SK-N-SH treated with all-trans-retinoic acid at 6 μM for 48 hours (cell line): ENCODE measurements at regions not wholly inside any gene's neighbourhood (a gene's known extent, or its start where the extent isn't known, plus 50 kb on each side); places are given as distances from the start of the nearest gene placed in this dataset.

Experiments
- ATAC-seq: fragments of 200-7000 bp; cut with Tn5 transposase; 3 replicates; pipeline ENCODE4 v1.9.1; 2020; ENCODE audit warnings: mild to moderate bottlenecking, moderate library complexity
- ARNTL ChIP-seq: fragments of 450-650 bp; formaldehyde crosslinking; IDR thresholded peaks from 2 replicates; pipeline ENCODE4 v1.5.0; 2020; ENCODE audit warnings: low read depth, mild to moderate bottlenecking, moderate library complexity, borderline replicate concordance
- BACH2 ChIP-seq: fragments of 250-450 bp; sonication (Bioruptor Pico); IDR thresholded peaks from 2 replicates; pipeline ENCODE4 v1.9.0; 2021; ENCODE audit warnings: mild to moderate bottlenecking, borderline replicate concordance
- ESRRG ChIP-seq: fragments of 250-450 bp; sonication (Bioruptor Pico); IDR thresholded peaks from 2 replicates; pipeline ENCODE4 v1.6.1; 2021; ENCODE audit warnings: mild to moderate bottlenecking
- GLIS3 ChIP-seq: fragments of 250-450 bp; sonication (Bioruptor Pico); IDR thresholded peaks from 2 replicates; pipeline ENCODE4 v1.5.0; 2020; ENCODE audit warnings: mild to moderate bottlenecking, moderate library complexity
- ISL1 ChIP-seq: fragments of 250-450 bp; sonication (Bioruptor Pico); IDR thresholded peaks from 2 replicates; pipeline ENCODE4 v2.1.2; 2022; ENCODE audit warnings: mild to moderate bottlenecking, moderate library complexity
- OSR1 ChIP-seq: fragments of 250-450 bp; sonication (Bioruptor Pico); IDR thresholded peaks from 2 replicates; pipeline ENCODE4 v1.8.0; 2022; ENCODE audit warnings: moderate library complexity, mild to moderate bottlenecking, inconsistent platforms
- PPARA ChIP-seq: fragments of 250-450 bp; sonication (Bioruptor Pico); IDR thresholded peaks from 2 replicates; pipeline ENCODE4 v1.5.0; 2020; ENCODE audit warnings: mild to moderate bottlenecking, borderline replicate concordance
- RARB ChIP-seq: fragments of 250-450 bp; sonication (Bioruptor Pico); IDR thresholded peaks from 2 replicates; pipeline ENCODE4 v1.8.0; 2021; ENCODE audit warnings: mild to moderate bottlenecking, moderate library complexity
- TOX ChIP-seq: fragments of 250-450 bp; sonication (Bioruptor Pico); IDR thresholded peaks from 2 replicates; pipeline ENCODE4 v1.8.0; 2021; ENCODE audit warnings: mild to moderate bottlenecking, moderate library complexity, borderline replicate concordance
- ZC3H10 ChIP-seq: fragments of 250-450 bp; sonication (Bioruptor Pico); IDR thresholded peaks from 2 replicates; pipeline ENCODE4 v1.5.1; 2021; ENCODE audit warnings: mild to moderate bottlenecking, moderate library complexity
- ZFP3 ChIP-seq: fragments of 250-450 bp; sonication (Bioruptor Pico); IDR thresholded peaks from 2 replicates; pipeline ENCODE4 v1.5.0; 2020; ENCODE audit warnings: mild to moderate bottlenecking, moderate library complexity
- ZFP30 ChIP-seq: fragments of 450-650 bp; formaldehyde crosslinking; IDR thresholded peaks from 2 replicates; pipeline ENCODE4 v1.5.0; 2022; ENCODE audit warnings: mild to moderate bottlenecking, moderate library complexity
- ZNF565 ChIP-seq: fragments of 450-650 bp; formaldehyde crosslinking; conservative IDR thresholded peaks from 2 replicates; pipeline ENCODE4 v1.5.0; 2020; ENCODE audit warnings: low read depth, mild to moderate bottlenecking, moderate library complexity
- ZNF70 ChIP-seq: fragments of 450-650 bp; formaldehyde crosslinking; IDR thresholded peaks from 2 replicates; pipeline ENCODE4 v1.5.0; 2020; ENCODE audit warnings: mild to moderate bottlenecking, moderate library complexity
- ZNF8 ChIP-seq: fragments of 450-650 bp; formaldehyde crosslinking; IDR thresholded peaks from 2 replicates; pipeline ENCODE4 v1.5.0; 2020; ENCODE audit warnings: mild to moderate bottlenecking, moderate library complexity
- TF ChIP-seq, protein P1 (sequence below): fragments of 250-450 bp; sonication (Bioruptor Pico); IDR thresholded peaks from 2 replicates; pipeline ENCODE4 v1.8.0; 2021; ENCODE audit warnings: low read depth, mild to moderate bottlenecking, moderate library complexity, borderline replicate concordance
- TF ChIP-seq, protein P2 (sequence below): fragments of 250-450 bp; sonication (Bioruptor Pico); IDR thresholded peaks from 2 replicates; pipeline ENCODE4 v1.5.0; 2020; ENCODE audit warnings: mild to moderate bottlenecking, moderate library complexity
- TF ChIP-seq, protein P3 (sequence below): fragments of 250-450 bp; sonication (Bioruptor Pico); IDR thresholded peaks from 2 replicates; pipeline ENCODE4 v1.8.0; 2020; ENCODE audit warnings: mild to moderate bottlenecking, moderate library complexity, borderline replicate concordance
- TF ChIP-seq, protein P4 (sequence below): fragments of 250-450 bp; sonication (Bioruptor Pico); IDR thresholded peaks from 2 replicates; pipeline ENCODE4 v1.5.1; 2020; ENCODE audit warnings: low read depth, mild to moderate bottlenecking, moderate library complexity

DNA sequence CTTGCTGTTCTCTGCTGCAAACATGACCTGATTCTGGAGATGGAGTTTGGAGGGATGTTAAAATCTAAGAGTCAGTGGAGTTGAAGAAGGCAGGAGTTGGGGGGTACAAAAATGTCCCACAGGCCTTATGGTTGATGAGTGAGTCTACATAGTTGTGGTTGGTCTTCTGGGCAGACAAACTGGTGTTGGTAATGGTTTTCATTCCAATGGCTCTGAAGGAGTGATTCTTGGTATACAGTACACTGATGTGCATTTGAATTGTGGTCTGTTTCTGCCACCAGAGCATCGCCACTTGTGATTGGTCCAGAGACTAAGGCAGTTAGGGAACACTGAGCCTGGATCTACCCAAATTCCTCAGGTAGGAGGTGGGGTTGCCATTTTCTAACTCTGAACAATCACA is 514.1 kb upstream of the CFAP20DC start:
- TF ChIP-seq ZFP30 (CRISPR knock-in tag) (no peak), TOX (CRISPR knock-in tag) (no peak), RARB (no peak), ZNF8 (no peak), ARNTL (no peak), GLIS3 (CRISPR knock-in tag) (no peak)
- TF ChIP-seq, protein P1, sequence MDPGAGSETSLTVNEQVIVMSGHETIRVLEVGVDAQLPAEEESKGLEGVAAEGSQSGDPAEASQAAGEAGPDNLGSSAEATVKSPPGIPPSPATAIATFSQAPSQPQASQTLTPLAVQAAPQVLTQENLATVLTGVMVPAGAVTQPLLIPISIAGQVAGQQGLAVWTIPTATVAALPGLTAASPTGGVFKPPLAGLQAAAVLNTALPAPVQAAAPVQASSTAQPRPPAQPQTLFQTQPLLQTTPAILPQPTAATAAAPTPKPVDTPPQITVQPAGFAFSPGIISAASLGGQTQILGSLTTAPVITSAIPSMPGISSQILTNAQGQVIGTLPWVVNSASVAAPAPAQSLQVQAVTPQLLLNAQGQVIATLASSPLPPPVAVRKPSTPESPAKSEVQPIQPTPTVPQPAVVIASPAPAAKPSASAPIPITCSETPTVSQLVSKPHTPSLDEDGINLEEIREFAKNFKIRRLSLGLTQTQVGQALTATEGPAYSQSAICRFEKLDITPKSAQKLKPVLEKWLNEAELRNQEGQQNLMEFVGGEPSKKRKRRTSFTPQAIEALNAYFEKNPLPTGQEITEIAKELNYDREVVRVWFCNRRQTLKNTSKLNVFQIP (CRISPR knock-in tag), result no peak
- TF ChIP-seq, protein P2, sequence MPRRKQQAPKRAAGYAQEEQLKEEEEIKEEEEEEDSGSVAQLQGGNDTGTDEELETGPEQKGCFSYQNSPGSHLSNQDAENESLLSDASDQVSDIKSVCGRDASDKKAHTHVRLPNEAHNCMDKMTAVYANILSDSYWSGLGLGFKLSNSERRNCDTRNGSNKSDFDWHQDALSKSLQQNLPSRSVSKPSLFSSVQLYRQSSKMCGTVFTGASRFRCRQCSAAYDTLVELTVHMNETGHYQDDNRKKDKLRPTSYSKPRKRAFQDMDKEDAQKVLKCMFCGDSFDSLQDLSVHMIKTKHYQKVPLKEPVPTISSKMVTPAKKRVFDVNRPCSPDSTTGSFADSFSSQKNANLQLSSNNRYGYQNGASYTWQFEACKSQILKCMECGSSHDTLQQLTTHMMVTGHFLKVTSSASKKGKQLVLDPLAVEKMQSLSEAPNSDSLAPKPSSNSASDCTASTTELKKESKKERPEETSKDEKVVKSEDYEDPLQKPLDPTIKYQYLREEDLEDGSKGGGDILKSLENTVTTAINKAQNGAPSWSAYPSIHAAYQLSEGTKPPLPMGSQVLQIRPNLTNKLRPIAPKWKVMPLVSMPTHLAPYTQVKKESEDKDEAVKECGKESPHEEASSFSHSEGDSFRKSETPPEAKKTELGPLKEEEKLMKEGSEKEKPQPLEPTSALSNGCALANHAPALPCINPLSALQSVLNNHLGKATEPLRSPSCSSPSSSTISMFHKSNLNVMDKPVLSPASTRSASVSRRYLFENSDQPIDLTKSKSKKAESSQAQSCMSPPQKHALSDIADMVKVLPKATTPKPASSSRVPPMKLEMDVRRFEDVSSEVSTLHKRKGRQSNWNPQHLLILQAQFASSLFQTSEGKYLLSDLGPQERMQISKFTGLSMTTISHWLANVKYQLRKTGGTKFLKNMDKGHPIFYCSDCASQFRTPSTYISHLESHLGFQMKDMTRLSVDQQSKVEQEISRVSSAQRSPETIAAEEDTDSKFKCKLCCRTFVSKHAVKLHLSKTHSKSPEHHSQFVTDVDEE, result no peak
- no peak for ATAC-seq

DNA sequence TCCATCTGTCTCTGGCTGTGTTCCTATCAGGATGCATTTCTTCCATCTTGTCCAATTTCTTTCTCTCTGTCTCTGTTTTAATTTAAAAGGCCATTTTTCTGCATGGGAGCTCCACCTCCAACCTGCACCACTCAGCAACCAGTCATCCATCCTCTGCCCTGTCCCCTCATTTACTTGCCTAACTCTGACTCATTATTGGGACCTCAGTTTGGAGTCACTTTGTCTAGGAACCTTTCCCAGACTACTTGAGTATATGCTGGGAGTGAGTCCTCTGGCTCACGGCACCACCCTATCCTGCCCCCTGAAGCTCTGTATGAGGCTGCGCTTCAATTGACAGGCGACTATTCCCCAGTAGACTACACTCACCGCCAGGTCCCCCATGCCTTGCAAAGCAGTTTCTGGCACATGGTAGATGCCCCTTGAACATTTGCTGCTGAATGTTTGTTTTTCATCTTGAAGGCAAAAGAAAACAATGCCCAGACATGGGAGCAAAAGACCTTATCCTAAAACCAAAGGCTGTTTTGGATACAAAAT is 513.3 kb upstream of the CFAP20DC start:
- ATAC-seq, result no peak
- no peak for TF ChIP-seq ZFP30 (CRISPR knock-in tag)
- TF ChIP-seq ZFP3 (CRISPR knock-in tag), result no peak
- no peak for TF ChIP-seq ZNF8
- TF ChIP-seq ZNF70 (CRISPR knock-in tag), result no peak
- no peak for TF ChIP-seq GLIS3 (CRISPR knock-in tag)
- no peak for TF ChIP-seq TOX (CRISPR knock-in tag)
- TF ChIP-seq OSR1 (CRISPR knock-in tag), result no peak
- TF ChIP-seq BACH2 (CRISPR knock-in tag), result no peak
- TF ChIP-seq ESRRG (CRISPR knock-in tag), result no peak
- no peak for TF ChIP-seq PPARA (CRISPR knock-in tag)
- TF ChIP-seq ISL1 (CRISPR knock-in tag), result no peak
- TF ChIP-seq, protein P1 (CRISPR knock-in tag), result no peak
- TF ChIP-seq ZC3H10, result no peak

DNA sequence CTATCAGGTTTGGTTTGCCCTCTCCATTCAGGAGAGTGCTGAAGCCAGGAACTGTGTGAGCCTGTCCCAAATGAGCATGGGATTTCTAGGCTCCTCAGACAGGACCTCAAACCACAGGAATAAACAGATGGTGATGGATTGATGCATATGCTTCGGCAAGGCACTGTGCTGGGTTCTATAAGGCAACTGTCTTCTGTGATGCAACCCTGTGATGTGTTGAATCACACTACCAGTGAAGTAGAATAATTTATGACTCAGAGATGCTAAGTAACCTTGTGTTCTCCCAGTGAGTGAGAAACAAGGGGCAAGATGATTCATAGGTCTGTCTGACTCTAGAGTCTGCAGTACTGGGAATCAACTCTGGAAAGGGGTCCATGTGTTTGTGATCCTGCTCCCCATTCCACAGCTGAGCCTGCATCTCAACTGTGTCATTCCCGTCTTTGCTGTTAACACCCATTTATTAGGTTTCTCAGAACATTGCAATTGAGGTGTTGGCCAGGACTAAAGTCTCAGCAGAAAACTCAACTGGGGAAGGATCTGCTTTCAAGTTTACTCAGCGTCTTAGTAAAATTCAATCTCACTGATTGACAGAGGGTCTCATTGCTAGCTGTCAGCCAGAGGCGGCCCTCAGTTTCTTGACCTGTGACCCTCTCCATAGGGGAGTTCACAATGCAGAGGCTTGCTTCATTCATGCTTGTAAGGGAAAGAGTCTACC is 510.1 kb upstream of the CFAP20DC start:
- ATAC-seq, result peak; percentile 93
- TF ChIP-seq, protein P1 (CRISPR knock-in tag), result no peak
- TF ChIP-seq ZFP3 (CRISPR knock-in tag) (no peak), ISL1 (CRISPR knock-in tag) (peak; percentile 57), ZNF565 (CRISPR knock-in tag) (no peak), BACH2 (CRISPR knock-in tag) (no peak), ZFP30 (CRISPR knock-in tag) (no peak), ESRRG (CRISPR knock-in tag) (no peak), GLIS3 (CRISPR knock-in tag) (no peak), ZC3H10 (0 out of 2 replicates have a peak, but pooled peaks have one; percentile 25), ZNF70 (CRISPR knock-in tag) (no peak)
- TF ChIP-seq, protein P3, sequence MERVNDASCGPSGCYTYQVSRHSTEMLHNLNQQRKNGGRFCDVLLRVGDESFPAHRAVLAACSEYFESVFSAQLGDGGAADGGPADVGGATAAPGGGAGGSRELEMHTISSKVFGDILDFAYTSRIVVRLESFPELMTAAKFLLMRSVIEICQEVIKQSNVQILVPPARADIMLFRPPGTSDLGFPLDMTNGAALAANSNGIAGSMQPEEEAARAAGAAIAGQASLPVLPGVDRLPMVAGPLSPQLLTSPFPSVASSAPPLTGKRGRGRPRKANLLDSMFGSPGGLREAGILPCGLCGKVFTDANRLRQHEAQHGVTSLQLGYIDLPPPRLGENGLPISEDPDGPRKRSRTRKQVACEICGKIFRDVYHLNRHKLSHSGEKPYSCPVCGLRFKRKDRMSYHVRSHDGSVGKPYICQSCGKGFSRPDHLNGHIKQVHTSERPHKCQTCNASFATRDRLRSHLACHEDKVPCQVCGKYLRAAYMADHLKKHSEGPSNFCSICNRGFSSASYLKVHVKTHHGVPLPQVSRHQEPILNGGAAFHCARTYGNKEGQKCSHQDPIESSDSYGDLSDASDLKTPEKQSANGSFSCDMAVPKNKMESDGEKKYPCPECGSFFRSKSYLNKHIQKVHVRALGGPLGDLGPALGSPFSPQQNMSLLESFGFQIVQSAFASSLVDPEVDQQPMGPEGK (CRISPR knock-in tag), result 0 out of 2 replicates have a peak, but pooled peaks have one; percentile 25
- TF ChIP-seq, protein P4, sequence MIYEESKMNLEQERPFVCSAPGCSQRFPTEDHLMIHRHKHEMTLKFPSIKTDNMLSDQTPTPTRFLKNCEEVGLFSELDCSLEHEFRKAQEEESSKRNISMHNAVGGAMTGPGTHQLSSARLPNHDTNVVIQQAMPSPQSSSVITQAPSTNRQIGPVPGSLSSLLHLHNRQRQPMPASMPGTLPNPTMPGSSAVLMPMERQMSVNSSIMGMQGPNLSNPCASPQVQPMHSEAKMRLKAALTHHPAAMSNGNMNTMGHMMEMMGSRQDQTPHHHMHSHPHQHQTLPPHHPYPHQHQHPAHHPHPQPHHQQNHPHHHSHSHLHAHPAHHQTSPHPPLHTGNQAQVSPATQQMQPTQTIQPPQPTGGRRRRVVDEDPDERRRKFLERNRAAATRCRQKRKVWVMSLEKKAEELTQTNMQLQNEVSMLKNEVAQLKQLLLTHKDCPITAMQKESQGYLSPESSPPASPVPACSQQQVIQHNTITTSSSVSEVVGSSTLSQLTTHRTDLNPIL, result no peak
